KBM-7 (cell line): ENCODE measurements at regions not wholly inside any gene's neighbourhood (a gene's known extent, or its start where the extent isn't known, plus 50 kb on each side); places are given as distances from the start of the nearest gene placed in this dataset.
A peak's percentile ranks its signal among the peaks of the same experiment; 100 is the strongest.

Source experiments
- DNase-seq: peaks from one replicate; pipeline ENCODE4 v3.0.0-alpha.2; 2015
- in situ Hi-C: fragments of 300-500 bp; cut with MboI; formaldehyde crosslinking; loops from 2 replicates; pipeline ENCODE4 v1.14.3; 2020; ENCODE audit warnings: low sequenced_read_pairs, low pct_unique_long_range_greater_than_20kb, mixed read lengths

DNA sequence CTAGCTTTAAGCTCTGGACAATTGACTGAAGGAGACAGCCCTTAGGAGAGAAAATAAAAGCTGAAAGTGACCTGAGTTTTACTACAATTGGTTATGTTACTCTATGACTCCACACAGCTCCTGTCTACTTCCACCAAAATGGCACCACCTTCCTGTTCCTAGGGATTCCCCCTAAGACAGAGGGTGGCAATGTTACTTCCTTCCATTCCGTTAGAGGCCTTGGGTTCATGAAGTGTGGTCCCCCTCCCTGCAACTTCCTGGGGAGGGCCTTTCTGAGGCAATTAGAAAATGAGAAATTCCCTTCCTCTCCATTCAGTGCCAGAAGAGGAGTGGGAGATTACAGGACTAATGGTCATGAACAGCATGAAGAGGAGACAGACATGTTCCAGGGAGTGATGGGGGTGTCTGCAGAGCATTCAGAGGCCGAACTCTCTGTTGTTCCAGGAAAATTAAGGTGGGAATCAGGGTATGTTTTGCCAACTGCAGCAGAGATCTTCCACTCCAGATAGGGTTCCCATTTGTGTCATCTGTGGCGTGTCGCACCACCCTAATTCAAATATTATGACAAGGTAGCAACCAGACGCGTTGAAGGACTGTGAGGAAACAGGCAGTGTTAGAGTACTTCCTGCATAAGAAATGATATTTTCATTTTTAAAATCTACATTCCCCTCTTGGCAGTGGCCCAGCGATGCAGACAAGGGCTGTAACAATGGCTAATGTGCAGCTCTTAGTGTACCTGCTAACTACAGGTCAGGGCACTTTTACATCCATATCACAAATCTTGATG, 53.1 kb upstream of the TRIM67 start:
- no peak for DNase-seq
- in situ Hi-C loops, result no loop called here

DNA sequence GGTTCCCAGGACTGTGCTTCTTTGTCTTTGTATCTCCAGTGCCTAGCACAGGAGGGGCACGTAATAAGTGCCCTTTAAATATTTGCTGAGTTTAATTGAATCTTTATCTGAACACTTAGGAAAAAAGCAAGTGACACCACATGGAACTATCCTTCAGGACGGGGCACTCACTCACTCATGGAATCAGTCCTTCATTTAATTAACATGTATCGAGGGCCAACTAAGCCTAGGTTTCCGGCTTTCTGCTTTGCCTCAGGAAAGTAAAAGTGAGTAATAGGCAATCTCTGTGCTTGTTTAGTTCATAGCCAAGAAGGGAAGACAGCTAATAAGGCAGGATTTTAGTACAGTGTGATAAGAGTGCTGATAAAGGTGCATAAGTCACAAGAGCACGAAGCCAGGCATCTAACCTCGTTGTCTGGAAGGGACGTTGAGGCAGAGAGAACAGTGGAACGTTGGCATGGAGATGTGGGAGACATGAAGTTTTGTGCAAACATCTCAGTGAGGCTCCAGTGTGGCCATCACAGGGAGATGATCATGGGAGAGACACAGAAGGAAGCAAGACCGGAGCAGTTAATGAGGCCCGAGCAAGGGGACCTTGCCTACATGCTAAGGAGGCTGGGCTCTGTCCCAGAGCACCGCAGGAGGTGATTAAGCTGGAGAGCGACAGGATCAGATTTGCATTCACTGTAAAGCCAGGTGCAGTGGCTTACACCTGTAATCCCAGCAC, 54.1 kb upstream of the TRIM67 start:
- in situ Hi-C loops, result no loop called here
- DNase-seq, result no peak

DNA sequence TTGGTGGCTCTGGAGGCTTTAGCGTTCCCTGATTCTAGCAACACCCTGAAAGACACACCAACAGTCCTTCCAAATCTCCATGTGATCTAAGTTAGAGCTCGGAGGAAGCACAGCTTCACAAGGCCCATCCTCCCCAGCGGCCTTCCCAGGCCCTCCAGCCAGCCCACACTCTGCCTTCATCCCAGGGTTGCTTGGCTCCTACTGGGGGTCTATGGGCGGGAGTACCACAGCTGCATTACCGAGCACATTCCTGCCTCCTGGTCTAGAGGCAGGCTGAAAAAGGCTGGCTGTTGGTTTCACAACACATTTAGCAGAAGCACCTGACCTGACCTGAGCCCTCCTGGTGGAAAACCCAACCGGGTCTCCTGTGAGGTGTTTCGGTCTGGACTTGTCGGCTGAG, 54.7 kb upstream of the TRIM67 start:
- DNase-seq, result no peak
- in situ Hi-C loops, result no loop called here

DNA sequence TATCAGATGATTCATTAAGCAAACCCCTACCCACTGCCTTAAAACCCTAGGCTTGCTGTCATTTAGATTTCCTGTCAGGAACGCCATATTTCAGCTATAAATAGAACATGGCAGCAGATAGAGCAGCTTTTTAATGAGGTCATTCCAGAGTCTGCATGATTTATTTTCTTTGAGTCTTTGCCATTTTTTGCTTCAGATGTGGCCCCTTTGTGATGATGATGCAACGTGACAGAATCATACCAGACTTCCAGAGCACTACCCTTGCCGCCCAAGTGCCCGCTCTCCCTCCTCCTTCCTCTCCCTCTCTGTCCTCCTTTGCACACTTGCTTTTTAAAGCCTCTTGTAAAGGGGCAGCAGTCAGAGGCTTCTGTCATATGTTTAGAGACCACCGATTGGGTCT, 55.5 kb upstream of the TRIM67 start:
- in situ Hi-C loops, result no loop called here
- DNase-seq, result no peak

DNA sequence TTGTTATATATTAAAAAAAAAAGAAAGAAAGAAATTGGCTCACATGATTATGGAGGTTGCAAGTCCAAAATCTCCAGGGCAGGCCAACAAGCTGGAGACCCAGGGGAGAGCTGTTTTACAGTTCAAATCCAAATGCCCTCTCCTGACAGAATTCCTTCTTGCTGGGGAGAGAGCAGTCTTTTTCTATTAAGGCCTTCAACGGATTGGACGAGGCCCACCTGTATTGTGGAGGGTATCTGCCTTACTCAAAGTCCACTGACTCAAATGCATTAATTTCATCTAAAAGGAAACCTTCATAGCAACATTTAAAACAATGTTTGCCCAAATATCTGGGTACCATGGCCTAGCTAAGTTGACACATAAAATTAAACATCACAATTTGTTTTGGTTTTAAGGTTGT, 56.9 kb upstream of the TRIM67 start:
- in situ Hi-C loops, result no loop called here
- DNase-seq, result no peak

DNA sequence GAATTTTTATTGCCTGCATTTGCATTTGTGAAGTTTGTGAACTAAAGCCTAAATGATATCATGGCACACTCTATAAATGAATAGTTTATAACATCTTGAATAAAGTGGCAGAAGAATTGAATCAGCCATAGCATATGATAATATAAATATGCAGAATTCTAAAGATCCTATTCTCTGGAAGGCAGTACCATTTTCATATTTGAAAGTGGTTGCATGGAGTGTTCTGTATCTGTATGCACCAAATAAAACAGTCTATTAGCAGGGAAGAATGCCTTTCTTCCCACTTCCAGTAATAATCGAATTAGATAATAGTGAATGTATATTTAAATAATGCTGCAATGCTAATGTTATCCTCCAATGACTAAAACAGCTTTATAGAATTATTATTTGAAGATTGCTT, 57.9 kb upstream of the TRIM67 start:
- in situ Hi-C loops, result no loop called here
- DNase-seq, result no peak

DNA sequence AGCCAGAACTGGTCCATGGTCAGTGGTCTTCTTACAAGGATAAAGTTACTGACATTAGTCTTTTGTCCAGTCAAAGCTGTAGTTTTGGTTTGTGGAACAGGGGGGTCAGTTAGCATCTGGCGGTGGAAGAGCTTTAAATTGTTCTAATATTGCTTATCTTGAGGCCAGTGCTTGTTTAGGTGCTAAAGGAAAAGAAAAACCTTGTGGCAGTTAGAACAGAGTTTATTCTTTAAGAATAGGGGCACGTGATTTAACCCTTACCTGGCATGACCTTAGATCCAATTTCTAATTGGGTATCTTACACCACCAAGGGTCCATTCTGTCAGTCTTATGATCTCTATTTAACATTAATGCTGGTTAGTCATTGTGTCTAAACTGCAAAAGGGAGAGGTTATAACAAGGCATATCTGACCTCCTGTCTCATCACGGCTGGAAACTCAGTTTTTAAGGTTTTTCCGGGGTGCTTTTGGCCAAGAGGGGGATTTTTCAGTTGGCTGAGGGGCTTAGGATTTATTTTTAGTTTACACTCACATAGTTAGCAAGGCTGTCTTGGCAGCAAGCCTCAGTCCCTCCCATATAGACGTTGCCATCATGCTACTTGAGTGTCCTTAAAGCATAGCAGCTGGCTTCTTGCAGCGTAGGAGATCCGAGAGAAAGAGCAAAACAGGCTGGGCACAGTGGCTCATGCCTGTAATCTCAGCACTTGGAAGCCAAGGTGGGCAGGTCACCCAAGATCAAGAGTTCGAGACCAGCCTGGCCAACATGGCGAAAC, 60.1 kb upstream of the FAM89A start:
- in situ Hi-C loops, result no loop called here
- DNase-seq, result no peak

DNA sequence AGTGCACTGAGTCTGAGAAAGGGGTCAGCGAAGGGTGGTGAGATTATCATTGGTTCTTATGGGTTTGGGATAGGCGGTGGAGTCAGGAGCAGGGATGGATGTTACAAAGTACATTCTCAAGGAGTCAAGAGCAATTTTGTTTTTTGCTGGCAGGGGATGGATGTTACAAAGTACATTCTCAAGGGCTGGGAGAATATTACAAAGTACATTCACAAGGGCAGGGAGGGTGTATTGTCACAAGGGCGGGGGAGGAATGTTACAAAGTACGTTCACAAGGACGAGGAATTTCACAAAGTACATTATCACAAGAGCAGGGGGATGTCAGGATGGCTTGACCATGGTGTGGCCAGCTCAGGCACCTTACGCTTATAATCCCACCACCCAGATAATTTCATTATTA, 59.3 kb upstream of the FAM89A start:
- in situ Hi-C loops, result no loop called here
- no peak for DNase-seq

DNA sequence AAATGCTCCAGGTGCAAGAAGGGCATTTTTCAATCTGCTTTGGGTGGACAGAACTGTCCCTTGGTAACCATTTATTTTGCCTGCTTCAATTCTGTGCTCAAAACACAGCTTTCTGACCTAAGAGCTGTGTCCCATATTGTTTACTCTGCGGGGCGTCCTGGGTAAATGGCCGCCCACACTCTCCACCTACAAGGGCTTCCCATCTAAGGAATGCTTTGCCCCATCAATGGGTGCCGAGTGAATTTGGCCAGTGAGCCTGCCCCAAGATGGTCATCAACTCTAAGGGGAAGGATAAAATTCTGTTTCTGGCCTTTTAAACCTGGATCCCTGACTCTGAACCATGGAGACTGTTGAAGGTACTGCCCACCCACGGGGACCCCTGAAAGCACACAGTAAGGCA, 55.5 kb upstream of the FAM89A start:
- in situ Hi-C loops, result no loop called here

DNA sequence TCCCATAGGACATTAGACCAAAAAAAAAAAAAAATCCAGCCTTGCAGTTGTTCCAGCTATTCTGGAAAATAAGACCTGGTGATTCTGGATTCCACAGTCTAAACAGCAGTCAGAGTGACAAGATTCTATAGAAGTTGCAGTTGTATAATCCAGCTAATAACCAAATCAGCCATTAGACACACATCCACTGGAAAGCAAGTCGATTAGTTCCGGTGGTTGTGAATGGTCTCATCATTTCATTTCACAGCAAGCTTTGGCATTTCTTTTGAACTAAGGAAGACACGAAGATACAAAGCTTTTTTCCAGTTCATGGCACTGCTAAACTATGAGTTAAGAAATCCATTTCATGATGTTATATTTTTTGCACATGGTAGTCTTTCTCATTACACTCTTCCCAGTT, 54.4 kb upstream of the FAM89A start:
- in situ Hi-C loops, result no loop called here
- no peak for DNase-seq

More for the DNA sequence above, 55.5 kb upstream of the FAM89A start:
- DNase-seq, result no peak

DNA sequence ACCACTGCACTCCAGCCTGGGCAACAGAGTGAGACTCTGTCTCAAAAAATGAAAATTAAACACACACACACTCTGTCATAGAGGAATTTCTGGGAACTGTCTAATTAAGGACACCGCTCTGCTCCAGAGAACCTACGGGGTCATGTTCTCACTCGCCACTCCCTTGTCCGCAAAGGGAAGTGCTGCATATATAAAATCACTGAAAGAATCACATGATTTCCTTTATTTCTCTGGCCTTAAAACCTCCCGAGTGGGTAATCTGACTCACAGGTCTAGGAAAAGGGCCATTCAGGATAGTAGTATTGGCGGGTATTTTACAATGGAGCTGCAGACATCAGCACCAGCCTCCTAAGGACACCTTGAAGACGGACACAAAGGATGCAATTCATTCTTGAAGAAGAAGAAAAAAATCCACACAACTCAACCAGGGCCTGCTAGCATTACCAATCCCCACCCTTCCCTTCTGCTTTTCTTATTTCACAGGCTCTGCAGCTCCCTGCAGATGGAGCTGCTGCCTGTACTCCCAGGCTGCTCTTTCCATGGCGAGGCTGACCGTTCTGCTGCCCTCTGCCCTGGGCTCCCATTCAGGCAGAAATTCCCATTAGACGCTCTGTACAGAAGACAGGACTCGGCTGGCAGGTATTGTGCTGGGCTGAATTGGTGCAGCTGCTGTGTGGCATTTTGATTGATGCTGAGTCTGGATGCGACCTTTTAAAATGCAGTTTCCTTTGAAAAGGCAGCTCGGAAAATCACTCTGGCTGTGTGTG, 53.3 kb upstream of the FAM89A start:
- DNase-seq, result peak; percentile 46
- in situ Hi-C loops, result no loop called here

DNA sequence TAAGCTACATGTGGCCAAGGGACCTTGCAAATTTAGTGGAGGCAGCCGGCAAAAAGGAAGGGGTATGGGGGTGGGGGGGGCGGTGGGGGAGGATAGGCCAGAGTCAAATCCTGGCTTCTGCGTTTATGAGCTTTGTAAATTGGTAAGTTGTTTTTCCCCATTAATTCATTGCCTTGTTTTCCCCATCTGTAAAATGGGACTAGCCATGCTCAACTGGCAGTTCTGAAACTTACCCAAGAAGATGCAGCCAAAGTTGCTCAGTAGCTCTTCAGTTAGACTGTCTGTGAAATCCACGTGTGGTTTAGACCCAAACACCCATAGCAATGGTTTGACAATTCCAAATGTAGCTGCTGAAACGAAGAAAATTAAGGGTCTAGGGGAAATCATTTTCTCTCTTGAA, 52.3 kb upstream of the FAM89A start:
- in situ Hi-C loops, result no loop called here
- no peak for DNase-seq

DNA sequence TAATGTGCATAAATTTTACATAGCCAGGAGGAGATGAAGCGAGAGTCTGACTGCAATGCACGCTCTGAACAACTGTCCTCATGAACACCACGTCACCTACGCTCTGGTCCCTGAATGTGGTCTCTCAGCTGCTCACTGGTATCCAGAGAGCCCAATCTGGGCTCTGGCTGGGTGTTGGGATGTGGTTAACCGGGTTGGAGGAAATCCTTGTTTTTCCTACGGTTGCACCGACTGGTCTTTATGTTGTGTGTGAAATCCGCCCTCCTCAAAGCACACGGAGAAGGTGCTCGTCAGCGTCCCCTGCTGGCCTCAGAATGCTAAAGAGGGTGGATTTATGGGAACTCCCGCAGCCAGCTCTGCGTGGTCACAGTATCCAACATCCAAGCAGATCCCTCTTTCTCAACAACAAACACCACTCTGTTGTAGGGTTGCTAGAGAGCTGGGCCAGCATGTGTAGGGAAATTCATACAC, 51.8 kb upstream of the FAM89A start:
- in situ Hi-C loops, result no loop called here
- DNase-seq, result peak; percentile 84

DNA sequence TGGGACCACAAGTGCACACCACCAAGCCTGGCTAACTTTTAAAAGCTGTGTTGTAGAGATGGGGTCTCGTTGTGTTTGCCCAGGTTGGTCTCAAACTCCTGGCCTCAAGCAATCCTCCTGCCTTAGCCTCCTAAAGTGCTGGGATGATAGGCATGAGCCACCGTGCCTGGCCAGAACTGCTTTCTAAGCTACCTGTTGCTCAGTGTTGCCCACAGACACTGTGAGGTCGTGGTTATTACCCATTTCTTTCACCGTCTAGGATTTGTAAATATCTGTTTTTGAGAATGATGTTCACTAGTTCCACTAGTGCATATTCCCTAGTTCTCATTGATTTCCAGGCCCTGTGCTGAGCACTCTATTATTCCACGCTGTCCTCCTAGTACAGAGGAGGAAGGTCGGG, 51.4 kb upstream of the FAM89A start:
- in situ Hi-C loops, result no loop called here
- no peak for DNase-seq
